ENCODE measurements at regions not wholly inside any gene's neighbourhood (a gene's known extent, or its start where the extent isn't known, plus 50 kb on each side); places are given as distances from the start of the nearest gene placed in this dataset.

DNA sequence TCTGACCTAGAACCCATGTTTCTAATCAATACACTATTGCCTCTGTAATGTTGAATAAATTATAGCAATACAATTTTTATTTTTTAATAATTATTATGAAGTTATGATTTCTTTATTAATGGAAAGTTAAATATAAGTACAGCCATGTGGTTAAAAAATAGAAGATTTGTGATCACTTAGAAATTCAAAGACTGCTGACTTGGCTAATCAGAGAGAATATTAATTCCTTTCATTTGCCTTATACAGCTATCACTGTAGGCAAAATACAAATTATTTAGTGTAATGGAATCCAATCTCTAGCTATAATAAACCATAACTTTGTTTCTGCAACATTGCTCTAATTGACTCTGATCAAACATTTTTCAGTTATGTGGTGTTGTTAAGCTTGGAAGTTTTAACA, 255.0 kb upstream of the TAS2R1 start:
- H3K4me3 ChIP-seq (ENCODE audit: low read depth, low read length) = no peak overlapping the region
- TF ChIP-seq CTCF (IDR thresholded peaks at IDR 0.05; ENCODE audit: low read depth, low read length) = no peak

DNA sequence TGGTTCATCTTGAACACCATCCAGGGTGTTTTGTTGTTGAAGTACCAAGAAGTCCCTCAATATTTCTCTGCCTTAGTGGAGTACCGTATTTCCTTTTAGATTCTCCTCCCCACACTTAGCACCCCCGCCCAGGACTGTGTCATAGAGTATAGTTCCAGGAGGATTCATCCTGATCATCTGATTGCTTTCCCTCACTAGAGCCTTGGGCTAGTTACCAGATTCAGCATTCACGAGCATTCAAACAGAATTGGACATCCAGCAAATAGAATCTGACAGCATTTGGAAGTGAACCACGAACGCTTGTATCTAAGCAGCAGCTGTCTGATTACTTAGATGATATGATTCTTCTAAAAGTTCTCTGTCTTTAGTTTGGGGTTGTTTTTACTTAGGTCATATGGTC, 248.1 kb upstream of the TAS2R1 start:
- no peak for TF ChIP-seq CTCF (IDR thresholded peaks at IDR 0.05; ENCODE audit: low read depth, low read length)
- H3K4me3 ChIP-seq (ENCODE audit: low read depth, low read length) = no peak overlapping the region

DNA sequence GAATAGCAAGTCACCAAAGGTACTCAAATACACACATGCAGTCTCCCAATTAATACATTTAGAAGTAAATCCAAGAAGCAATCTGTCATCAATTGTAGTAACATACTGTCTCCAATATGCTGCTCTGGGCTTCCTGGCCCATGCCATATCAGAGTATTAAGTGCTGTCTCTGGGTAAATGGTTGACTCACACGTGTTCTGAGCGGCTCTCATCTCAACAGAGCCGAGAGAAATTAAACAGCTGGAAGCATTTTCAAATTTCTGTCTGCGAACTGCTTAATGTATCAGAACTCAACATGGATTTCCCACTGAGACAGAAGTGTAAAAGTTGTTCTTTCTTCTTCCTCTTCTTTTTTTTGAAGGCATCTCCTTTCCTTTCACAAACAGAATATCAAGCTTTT, 247.3 kb upstream of the TAS2R1 start:
- TF ChIP-seq CTCF (IDR thresholded peaks at IDR 0.05; ENCODE audit: low read depth, low read length) = no peak
- no peak overlapping the region for H3K4me3 ChIP-seq (ENCODE audit: low read depth, low read length)

DNA sequence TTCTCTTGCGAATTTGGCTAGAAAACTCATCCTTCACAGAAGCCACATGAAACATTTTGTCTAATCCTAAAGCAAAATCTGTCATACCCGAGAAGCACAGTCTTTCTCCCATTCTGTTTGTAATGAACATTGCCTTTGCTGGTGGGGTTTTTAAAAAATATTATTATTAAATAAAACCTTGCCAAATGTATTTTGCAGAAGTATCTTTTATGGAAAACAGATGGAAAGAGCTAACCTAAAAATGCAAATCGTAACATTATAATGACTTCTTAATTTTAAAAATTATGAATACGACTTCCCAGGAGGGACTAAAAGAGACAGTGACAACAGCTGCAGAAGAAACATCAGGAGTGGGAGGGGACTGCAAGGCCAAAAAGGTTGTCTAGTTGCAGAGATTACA, 246.3 kb upstream of the TAS2R1 start:
- TF ChIP-seq CTCF (IDR thresholded peaks at IDR 0.05; ENCODE audit: low read depth, low read length) = no peak
- no peak overlapping the region for H3K4me3 ChIP-seq (ENCODE audit: low read depth, low read length)

DNA sequence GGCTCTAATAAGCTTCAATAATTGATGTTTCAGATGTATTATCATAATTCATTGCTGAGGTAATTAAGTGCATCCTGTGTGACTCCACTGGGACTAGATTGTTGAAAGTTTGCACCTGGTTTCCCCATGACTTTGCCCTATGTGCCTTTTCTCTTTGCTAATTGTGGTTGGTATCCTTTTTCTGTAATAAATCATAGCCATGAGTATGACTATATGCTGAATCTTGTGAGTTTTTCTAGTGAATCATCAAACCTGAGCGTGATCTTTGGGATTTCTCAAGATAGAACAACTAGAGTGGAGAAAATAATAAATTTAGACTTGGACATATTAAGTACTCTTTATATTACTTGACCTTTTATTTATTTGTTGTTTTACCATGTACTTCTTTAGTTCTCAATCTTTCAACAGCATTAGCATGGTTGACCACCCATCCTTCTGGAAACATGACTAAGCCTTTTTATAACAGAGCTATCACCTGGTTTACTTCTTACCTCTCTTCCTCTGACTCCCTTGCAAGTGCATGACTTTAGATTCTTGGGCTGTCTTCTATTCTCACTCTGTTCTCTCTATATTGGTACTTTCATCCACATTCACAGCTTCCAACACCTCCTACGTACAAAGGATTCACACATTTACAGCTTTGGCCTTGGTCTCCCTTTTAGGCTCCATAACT, 239.6 kb upstream of the TAS2R1 start:
- H3K4me3 ChIP-seq (ENCODE audit: low read depth, low read length) = no peak overlapping the region
- no peak for TF ChIP-seq CTCF (IDR thresholded peaks at IDR 0.05; ENCODE audit: low read depth, low read length)

GRCh38 chr5:9865574-9865973, 235.4 kb upstream of the TAS2R1 start:
- no peak overlapping the region for H3K4me3 ChIP-seq (ENCODE audit: low read depth, low read length)
- TF ChIP-seq CTCF (IDR thresholded peaks at IDR 0.05; ENCODE audit: low read depth, low read length) = no peak

GRCh38 chr5:9864791-9865190, 234.6 kb upstream of the TAS2R1 start:
- TF ChIP-seq CTCF (IDR thresholded peaks at IDR 0.05; ENCODE audit: low read depth, low read length) = no peak
- no peak overlapping the region for H3K4me3 ChIP-seq (ENCODE audit: low read depth, low read length)

Data from WI38 (cell line).